CD4-positive, CD25-positive, alpha-beta regulatory T cell (primary cell): ENCODE measurements at regions not wholly inside any gene's neighbourhood (a gene's known extent, or its start where the extent isn't known, plus 50 kb on each side); places are given as distances from the start of the nearest gene placed in this dataset.

ENCODE experiments used
- ATAC-seq, 2 donors: fragments of 150-1000 bp; cut with Tn5 transposase; one replicate each; pipeline ENCODE4 v1.10.0; 2021; ENCODE audit warnings: low read depth in 2 of 2, moderate number of reproducible peaks in 2 of 2, moderate library complexity in 1 of 2
- DNase-seq, 3 donors: peaks; one replicate each; pipeline versions ENCODE4 v3.0.0 to v3.0.0-alpha.2; 2012 to 2022; ENCODE audit warnings: mixed read lengths in 1 of 3
- H3K27ac ChIP-seq: one replicate; pipeline ENCODE4 v1.7.0; 2013; ENCODE audit warnings: mild to moderate bottlenecking, low read length; ENCODE audit not compliant: insufficient read depth, poor library complexity, severe bottlenecking
- H3K27me3 ChIP-seq: one replicate; pipeline ENCODE4 v1.7.0; 2013; ENCODE audit warnings: low read length; ENCODE audit not compliant: control insufficient read depth, insufficient read depth
- H3K36me3 ChIP-seq: one replicate; pipeline ENCODE4 v1.7.0; 2013; ENCODE audit warnings: mild to moderate bottlenecking, low read length, moderate library complexity; ENCODE audit not compliant: control insufficient read depth, insufficient read depth
- H3K4me1 ChIP-seq: 2 replicates; pipeline ENCODE4 v1.7.0; 2013; ENCODE audit warnings: mild to moderate bottlenecking, low read length; ENCODE audit not compliant: insufficient read depth, control insufficient read depth, poor library complexity, severe bottlenecking
- H3K4me3 ChIP-seq: one replicate; pipeline ENCODE4 v1.7.0; 2013; ENCODE audit warnings: low read depth, mild to moderate bottlenecking, low read length, moderate library complexity
- H3K9me3 ChIP-seq, 2 experiments: 1 replicate in 1 of 2; 2 replicates in 1 of 2; pipeline ENCODE4 v1.7.0; 2013; ENCODE audit warnings: low read length in 2 of 2, mild to moderate bottlenecking in 1 of 2, moderate library complexity in 1 of 2; ENCODE audit not compliant: control insufficient read depth in 2 of 2
- H3K27ac Mint-ChIP-seq, 3 donors: one replicate each; pipeline ENCODE4 v1.8.0; 2020 to 2022; ENCODE audit warnings: mild to moderate bottlenecking in 3 of 3, mixed read lengths in 3 of 3, moderate library complexity in 2 of 3
- H3K27me3 Mint-ChIP-seq: one replicate; pipeline ENCODE4 v1.8.0; 2022; ENCODE audit warnings: mild to moderate bottlenecking, mixed read lengths
- H3K36me3 Mint-ChIP-seq: one replicate; pipeline ENCODE4 v1.8.0; 2020; ENCODE audit warnings: mixed read lengths
- H3K4me1 Mint-ChIP-seq, 4 donors: one replicate each; pipeline ENCODE4 v1.8.0; 2020 to 2022; ENCODE audit warnings: mixed read lengths in 4 of 4, mild to moderate bottlenecking in 1 of 4
- H3K4me3 Mint-ChIP-seq, 4 donors: one replicate each; pipeline ENCODE4 v1.8.0; 2020 to 2022; ENCODE audit warnings: mild to moderate bottlenecking in 4 of 4, mixed read lengths in 4 of 4, moderate library complexity in 3 of 4
- H3K9me3 Mint-ChIP-seq, 7 donors: one replicate each; pipeline ENCODE4 v1.8.0; 2020 to 2022; ENCODE audit warnings: mixed read lengths in 7 of 7, mild to moderate bottlenecking in 3 of 7, moderate library complexity in 2 of 7

DNA sequence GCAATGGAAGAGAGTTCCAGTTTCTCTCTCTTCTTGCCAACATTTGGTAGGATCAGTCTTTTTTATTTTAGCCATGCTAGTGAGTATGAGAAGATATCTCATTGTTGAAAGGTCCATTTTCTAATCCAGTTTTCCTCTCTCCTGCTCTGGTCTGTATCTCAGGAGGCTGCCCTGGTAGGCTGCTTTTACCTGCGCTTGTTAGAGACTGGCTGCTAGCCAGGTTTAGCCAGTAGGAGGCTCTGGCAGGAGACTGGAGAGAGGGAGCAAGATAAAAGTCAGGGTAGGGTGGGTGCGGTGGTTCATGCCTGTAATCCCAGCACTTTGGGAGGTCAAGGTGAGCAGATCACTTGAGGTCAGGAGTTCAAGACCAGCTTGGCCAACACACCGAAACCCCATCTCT is 68.6 kb upstream of the FOXP4 start:
- no peaks in the 10 kb centered on the region for H3K36me3 Mint-ChIP-seq
- H3K27me3 Mint-ChIP-seq, result peaks cover 23% of the 10 kb centered on the region
- Histone ChIP-seq H3K36me3 (no peaks in the 10 kb centered on the region), H3K4me3 (no peak overlapping the region), H3K9me3 (no peaks in the 10 kb centered on the region), H3K27ac (no peak overlapping the region), H3K27me3 (peaks cover 7% of the 10 kb centered on the region), H3K4me1 (no peaks in the 10 kb centered on the region)
- peaks cover 0 to 3% (median 0%) of the 10 kb centered on the region in 7 donors for H3K9me3 Mint-ChIP-seq
- H3K4me1 Mint-ChIP-seq, result no peaks in the 10 kb centered on the region
- no peak for DNase-seq
- H3K4me3 Mint-ChIP-seq, result no peak overlapping the region
- no peak for ATAC-seq
- no peak overlapping the region for H3K27ac Mint-ChIP-seq

GRCh38 chr6:41483943-41484342 is 62.2 kb upstream of the FOXP4 start:
- Mint-ChIP-seq H3K36me3 (no peaks in the 10 kb centered on the region), H3K4me3 (no peak overlapping the region)

GRCh38 chr6:41487860-41488432 is 58.2 kb upstream of the FOXP4 start:
- H3K27me3 Mint-ChIP-seq, result peaks cover 4% of the 10 kb centered on the region
- no peaks in the 10 kb centered on the region for H3K9me3 ChIP-seq
- H3K4me1 Mint-ChIP-seq, result no peaks in the 10 kb centered on the region
- no peaks in the 10 kb centered on the region for H3K4me1 ChIP-seq
- H3K4me3 Mint-ChIP-seq, result no peak overlapping the region
- no peak for DNase-seq
- ATAC-seq, result no peak
- no peak overlapping the region for H3K27ac Mint-ChIP-seq
- H3K9me3 Mint-ChIP-seq, result no peaks in the 10 kb centered on the region
- no peak overlapping the region for H3K27ac ChIP-seq
- H3K36me3 Mint-ChIP-seq, result no peaks in the 10 kb centered on the region
- no peaks in the 10 kb centered on the region for H3K36me3 ChIP-seq
- H3K4me3 ChIP-seq, result no peak overlapping the region
- H3K27me3 ChIP-seq, result peaks cover 5% of the 10 kb centered on the region

More at GRCh38 chr6:41483943-41484342, 62.2 kb upstream of the FOXP4 start:
- DNase-seq (no peak), ATAC-seq (no peak)
- Histone ChIP-seq H3K4me1 (no peaks in the 10 kb centered on the region), H3K4me3 (no peak overlapping the region), H3K27ac (no peak overlapping the region), H3K27me3 (peaks cover 5% of the 10 kb centered on the region), H3K9me3 (no peaks in the 10 kb centered on the region), H3K36me3 (no peaks in the 10 kb centered on the region)
- Mint-ChIP-seq H3K4me1 (no peaks in the 10 kb centered on the region), H3K27ac (no peak overlapping the region), H3K9me3 (peaks cover 0 to 1% (median 0%) of the 10 kb centered on the region in 7 donors), H3K27me3 (peaks cover 14% of the 10 kb centered on the region)

DNA sequence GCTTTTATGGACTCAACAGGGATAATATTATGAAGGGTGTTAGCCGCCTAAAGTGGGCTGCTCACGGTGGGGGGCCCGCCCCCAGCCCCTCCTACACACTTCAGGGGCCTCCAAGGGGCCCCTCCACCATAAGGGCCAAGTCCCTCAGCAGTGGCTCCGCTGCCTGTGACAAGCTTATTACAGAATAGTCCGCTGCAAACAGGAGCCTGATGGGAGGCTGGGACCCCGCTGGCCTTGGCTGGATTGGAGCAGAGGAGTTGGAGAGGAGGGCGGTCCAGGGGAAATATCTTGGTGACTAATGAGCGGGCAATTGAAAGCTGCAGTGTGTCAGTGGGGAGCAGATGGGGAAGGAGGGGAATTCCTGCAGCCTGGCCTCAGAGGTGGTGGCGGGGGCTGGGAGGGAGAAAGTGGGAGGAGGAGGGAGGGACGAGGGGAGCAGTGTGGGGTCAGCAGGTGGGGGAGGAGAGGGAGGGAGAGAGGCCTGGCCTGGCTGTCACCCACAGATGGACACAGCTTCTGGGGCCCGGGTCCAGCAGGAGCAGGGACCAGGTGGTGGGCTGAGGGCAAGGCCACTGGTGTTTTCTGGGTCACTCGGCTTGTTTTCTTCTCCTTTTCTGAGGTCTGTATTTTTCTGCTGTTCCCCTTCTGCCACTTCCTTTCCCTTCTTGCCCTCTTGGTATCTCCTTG is 57.6 kb upstream of the FOXP4 start:
- H3K4me1 Mint-ChIP-seq, result no peaks in the 10 kb centered on the region
- no peak overlapping the region for H3K4me3 ChIP-seq
- DNase-seq (no peak), ATAC-seq (no peak)
- no peaks in the 10 kb centered on the region for H3K9me3 Mint-ChIP-seq
- peaks cover 4% of the 10 kb centered on the region for H3K27me3 ChIP-seq
- H3K36me3 ChIP-seq, result no peaks in the 10 kb centered on the region
- H3K4me3 Mint-ChIP-seq, result no peak overlapping the region
- H3K36me3 Mint-ChIP-seq, result no peaks in the 10 kb centered on the region
- H3K9me3 ChIP-seq, result no peaks in the 10 kb centered on the region
- H3K4me1 ChIP-seq, result no peaks in the 10 kb centered on the region
- no peak overlapping the region for H3K27ac Mint-ChIP-seq
- peaks cover 7% of the 10 kb centered on the region for H3K27me3 Mint-ChIP-seq
- no peak overlapping the region for H3K27ac ChIP-seq

DNA sequence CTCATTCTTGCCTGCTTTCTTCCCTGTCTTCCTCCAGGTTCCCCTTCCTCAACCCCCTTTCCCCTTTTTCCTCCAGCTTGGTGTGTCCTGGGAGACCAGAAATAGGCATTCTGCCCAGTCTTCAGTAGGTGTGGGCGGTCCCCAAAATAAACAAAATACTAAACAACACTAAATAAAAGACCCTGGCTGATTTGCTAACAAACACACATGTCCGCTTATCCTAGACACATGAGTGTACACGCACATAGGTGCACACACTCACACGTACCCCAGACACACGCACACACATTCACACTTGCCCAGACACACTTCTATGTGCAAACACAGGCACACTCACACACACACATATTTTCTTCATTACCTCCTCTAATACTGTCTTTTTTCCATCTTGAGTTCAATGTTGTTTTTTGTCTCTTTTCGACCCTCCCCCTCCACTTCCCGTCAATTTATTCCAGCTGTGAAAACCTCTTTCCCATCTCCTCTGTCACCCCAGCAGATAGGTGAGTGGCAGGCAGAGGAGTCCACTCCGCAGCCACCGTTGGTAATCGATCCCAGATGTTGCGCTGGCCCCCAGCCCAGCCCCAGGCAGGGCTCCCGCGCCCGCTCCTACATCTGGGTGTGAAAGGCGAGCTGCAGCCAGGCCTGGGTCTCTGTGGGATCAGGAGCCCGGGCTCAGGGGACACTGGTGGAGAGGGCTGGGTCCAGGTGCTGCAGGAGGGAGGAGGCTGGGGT is 56.9 kb upstream of the FOXP4 start:
- no peak overlapping the region for H3K27ac ChIP-seq
- no peaks in the 10 kb centered on the region for H3K9me3 ChIP-seq
- H3K27me3 Mint-ChIP-seq, result peaks cover 9% of the 10 kb centered on the region
- H3K4me1 Mint-ChIP-seq, result no peaks in the 10 kb centered on the region
- no peak overlapping the region for H3K27ac Mint-ChIP-seq
- ATAC-seq, result no peak
- H3K27me3 ChIP-seq, result peaks cover 1% of the 10 kb centered on the region
- H3K9me3 Mint-ChIP-seq, result no peaks in the 10 kb centered on the region
- H3K4me3 Mint-ChIP-seq, result no peak overlapping the region
- no peaks in the 10 kb centered on the region for H3K4me1 ChIP-seq
- no peaks in the 10 kb centered on the region for H3K36me3 Mint-ChIP-seq
- no peak overlapping the region for H3K4me3 ChIP-seq
- H3K36me3 ChIP-seq, result no peaks in the 10 kb centered on the region
- no peak for DNase-seq

- Histone ChIP-seq H3K27me3 (peaks cover 1% of the 10 kb centered on the region), H3K36me3 (no peaks in the 10 kb centered on the region), H3K27ac (no peak overlapping the region), H3K9me3 (no peaks in the 10 kb centered on the region), H3K4me1 (no peaks in the 10 kb centered on the region), H3K4me3 (no peak overlapping the region)
- DNase-seq (no peak), ATAC-seq (no peak)
- no peaks in the 10 kb centered on the region for H3K36me3 Mint-ChIP-seq
- no peaks in the 10 kb centered on the region for H3K9me3 Mint-ChIP-seq
- no peak overlapping the region for H3K27ac Mint-ChIP-seq
- no peak overlapping the region for H3K4me3 Mint-ChIP-seq
- H3K27me3 Mint-ChIP-seq, result peaks cover 21% of the 10 kb centered on the region
- no peaks in the 10 kb centered on the region for H3K4me1 Mint-ChIP-seq
Measured at GRCh38 chr6:41492261-41492891, 53.8 kb upstream of the FOXP4 start.

DNA sequence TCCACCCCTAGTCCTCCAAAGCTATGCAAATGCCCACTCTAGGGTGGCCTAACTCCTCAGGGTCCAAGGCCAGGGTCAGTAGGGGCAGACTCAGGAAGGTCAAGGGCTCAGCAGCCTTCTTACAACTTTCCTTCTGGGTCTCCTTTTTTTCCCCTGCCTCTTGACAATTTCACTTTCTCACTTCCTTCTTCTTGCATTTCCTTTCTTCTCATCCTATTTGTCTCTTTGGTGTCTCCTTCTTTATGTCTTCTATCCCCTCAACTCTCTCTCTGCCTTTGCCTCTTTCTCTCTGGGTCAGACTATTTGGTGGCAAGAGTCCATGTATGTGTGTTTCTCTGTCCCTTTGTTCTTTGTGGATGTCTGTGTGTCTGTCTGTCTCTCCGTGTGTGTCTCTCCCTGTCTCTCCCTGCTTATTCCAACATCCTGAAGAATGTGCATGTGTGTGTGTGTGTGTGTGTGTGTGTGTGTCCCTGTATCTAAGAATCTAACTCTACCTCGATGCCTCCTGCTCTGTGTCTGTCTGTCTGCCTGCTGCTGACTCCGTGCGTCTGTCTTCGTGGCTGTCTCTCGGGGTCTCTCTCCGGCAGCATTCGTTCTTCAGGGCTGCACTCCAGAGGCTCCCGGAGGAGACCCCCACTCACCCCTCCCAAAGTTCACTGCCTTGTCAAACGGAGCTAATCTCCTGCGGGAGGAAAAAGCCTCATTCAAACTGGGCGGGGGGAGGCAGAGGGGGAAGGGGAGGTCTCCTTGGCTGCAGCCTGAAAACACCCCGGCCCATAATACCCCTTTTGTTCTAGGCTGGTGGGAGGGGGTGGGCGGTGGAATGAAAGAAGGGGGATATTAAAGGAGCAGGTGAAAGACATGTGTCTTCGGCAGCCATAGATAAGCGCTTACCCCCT is 51.7 kb upstream of the FOXP4 start:
- peaks cover 27% of the 10 kb centered on the region for H3K27me3 Mint-ChIP-seq
- peaks cover 4% of the 10 kb centered on the region for H3K27me3 ChIP-seq
- no peaks in the 10 kb centered on the region for H3K4me1 ChIP-seq
- no peak overlapping the region for H3K27ac Mint-ChIP-seq
- no peak overlapping the region for H3K4me3 Mint-ChIP-seq
- H3K9me3 ChIP-seq, result no peaks in the 10 kb centered on the region
- ATAC-seq (no peak), DNase-seq (no peak)
- no peak overlapping the region for H3K27ac ChIP-seq
- no peak overlapping the region for H3K4me3 ChIP-seq
- no peaks in the 10 kb centered on the region for H3K4me1 Mint-ChIP-seq
- H3K36me3 Mint-ChIP-seq, result no peaks in the 10 kb centered on the region
- no peaks in the 10 kb centered on the region for H3K36me3 ChIP-seq
- no peaks in the 10 kb centered on the region for H3K9me3 Mint-ChIP-seq
